Muscle layer of duodenum (tissue), 2 donors: ENCODE measurements at regions not wholly inside any gene's neighbourhood (a gene's known extent, or its start where the extent isn't known, plus 50 kb on each side); places are given as distances from the start of the nearest gene placed in this dataset.

ENCODE experiments used
- H3K27ac ChIP-seq: one replicate; pipeline ENCODE4 v1.7.0; 2013; ENCODE audit warnings: mild to moderate bottlenecking, low read length
- H3K27me3 ChIP-seq: one replicate; pipeline ENCODE4 v1.7.0; 2013; ENCODE audit warnings: low read depth, mild to moderate bottlenecking, control low read depth, low read length
- H3K36me3 ChIP-seq, 2 donors: one replicate each; pipeline ENCODE4 v1.7.0; 2013; ENCODE audit warnings: low read length in 2 of 2, control low read depth in 1 of 2, mild to moderate bottlenecking in 1 of 2; ENCODE audit not compliant: insufficient read depth in 2 of 2, control insufficient read depth in 1 of 2
- H3K4me1 ChIP-seq, 2 donors: one replicate each; pipeline ENCODE4 v1.7.0; 2013; ENCODE audit warnings: low read length in 2 of 2, mild to moderate bottlenecking in 2 of 2, control low read depth in 1 of 2, moderate library complexity in 1 of 2; ENCODE audit not compliant: insufficient read depth in 2 of 2, control insufficient read depth in 1 of 2
- H3K4me3 ChIP-seq, 2 donors: one replicate each; pipeline ENCODE4 v1.7.0; 2013; ENCODE audit warnings: low read length in 2 of 2, low read depth in 1 of 2, mild to moderate bottlenecking in 1 of 2
- H3K9me3 ChIP-seq, 2 donors: one replicate each; pipeline ENCODE4 v1.7.0; 2013; ENCODE audit warnings: low read length in 2 of 2, control low read depth in 1 of 2, mild to moderate bottlenecking in 1 of 2; ENCODE audit not compliant: control insufficient read depth in 1 of 2
- donor health status: healthy.

- H3K4me1 ChIP-seq, result no peaks in the 10 kb centered on the region
- no peak overlapping the region for H3K27ac ChIP-seq
- H3K27me3 ChIP-seq, result no peaks in the 10 kb centered on the region
- H3K36me3 ChIP-seq, result no peaks in the 10 kb centered on the region
- no peaks in the 10 kb centered on the region for H3K9me3 ChIP-seq
- no peak overlapping the region for H3K4me3 ChIP-seq
Measured at GRCh38 chr2:118479020-118479419, 368.4 kb downstream of the EN1 start.

- no peaks in the 10 kb centered on the region for H3K36me3 ChIP-seq
- no peaks in the 10 kb centered on the region for H3K9me3 ChIP-seq
- H3K4me3 ChIP-seq, result no peak overlapping the region
- H3K27me3 ChIP-seq, result no peaks in the 10 kb centered on the region
- H3K4me1 ChIP-seq, result no peaks in the 10 kb centered on the region
- H3K27ac ChIP-seq, result no peak overlapping the region
Measured at GRCh38 chr2:118477111-118477862, 370.2 kb downstream of the EN1 start.

DNA sequence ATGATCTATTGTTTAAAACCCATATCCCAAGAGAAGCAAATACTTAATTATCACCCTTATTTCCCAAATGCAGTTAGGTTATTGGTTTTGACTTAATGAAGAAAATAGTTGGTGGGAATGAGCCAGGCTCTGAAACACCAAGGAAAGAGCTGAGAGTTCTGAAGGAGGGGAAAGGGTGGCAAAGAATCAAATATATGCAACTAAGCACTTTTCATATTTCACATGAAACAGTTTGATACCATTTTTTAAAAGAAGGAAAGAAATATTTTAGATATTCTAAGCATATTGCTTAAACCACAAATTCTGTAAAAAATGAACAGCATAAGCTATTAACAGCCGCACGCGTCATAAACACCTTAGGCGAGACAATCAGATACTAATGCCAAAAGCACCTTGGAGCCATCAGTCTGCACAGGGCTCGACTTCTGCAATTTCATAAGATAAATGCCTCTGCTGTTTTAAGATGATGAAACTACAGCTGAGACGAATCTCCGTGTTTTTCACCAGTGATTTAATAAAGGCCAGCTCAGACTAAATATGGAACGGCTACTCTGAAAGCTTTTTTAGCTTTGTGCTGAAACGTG is 371.7 kb downstream of the EN1 start:
- H3K36me3 ChIP-seq, result no peaks in the 10 kb centered on the region
- H3K9me3 ChIP-seq, result no peaks in the 10 kb centered on the region
- no peaks in the 10 kb centered on the region for H3K27me3 ChIP-seq
- no peaks in the 10 kb centered on the region for H3K4me1 ChIP-seq
- H3K27ac ChIP-seq, result no peak overlapping the region
- H3K4me3 ChIP-seq, result no peak overlapping the region

GRCh38 chr2:118474541-118474920 is 372.9 kb downstream of the EN1 start:
- Histone ChIP-seq H3K27me3 (no peaks in the 10 kb centered on the region), H3K27ac (no peak overlapping the region), H3K4me3 (no peak overlapping the region), H3K4me1 (no peaks in the 10 kb centered on the region), H3K36me3 (no peaks in the 10 kb centered on the region), H3K9me3 (no peaks in the 10 kb centered on the region)

DNA sequence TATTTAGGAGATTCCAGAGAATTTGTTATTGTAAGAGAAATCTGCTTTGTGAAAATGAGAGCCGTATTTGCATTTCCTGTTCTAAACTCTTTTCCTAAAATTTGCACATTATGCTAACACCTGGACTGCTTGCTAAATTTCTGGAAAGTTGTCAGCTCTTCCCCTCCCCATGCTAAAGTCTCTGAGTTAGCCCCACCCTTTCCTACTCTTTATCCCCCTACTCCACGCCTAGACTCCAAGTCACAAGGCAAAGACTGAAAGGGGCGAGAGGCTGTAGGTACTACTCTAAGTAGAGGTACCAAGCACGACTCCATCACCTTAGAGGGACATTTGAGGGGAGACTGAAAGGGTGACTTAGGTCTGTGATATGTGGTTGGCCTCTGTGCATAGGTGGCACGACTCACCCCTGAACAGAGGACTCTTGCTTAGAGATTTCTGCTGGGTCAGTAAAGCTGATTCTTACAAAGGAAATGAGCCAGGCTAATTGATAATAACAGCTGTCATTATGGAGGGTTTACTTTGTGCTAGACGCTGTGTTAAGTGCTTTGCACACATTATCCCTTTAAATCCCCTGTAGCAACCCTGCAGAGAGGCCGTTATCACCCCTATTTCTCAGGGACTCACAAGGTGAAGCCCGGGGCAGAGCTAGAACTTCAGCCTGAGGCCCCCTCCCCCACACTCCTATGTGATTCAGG is 373.5 kb downstream of the EN1 start:
- H3K4me1 ChIP-seq, result no peaks in the 10 kb centered on the region
- H3K4me3 ChIP-seq, result no peak overlapping the region
- H3K27ac ChIP-seq, result no peak overlapping the region
- H3K27me3 ChIP-seq, result no peaks in the 10 kb centered on the region
- no peaks in the 10 kb centered on the region for H3K36me3 ChIP-seq
- no peaks in the 10 kb centered on the region for H3K9me3 ChIP-seq

- no peak overlapping the region for H3K27ac ChIP-seq
- no peaks in the 10 kb centered on the region for H3K9me3 ChIP-seq
- no peaks in the 10 kb centered on the region for H3K4me1 ChIP-seq
- H3K36me3 ChIP-seq, result no peaks in the 10 kb centered on the region
- H3K27me3 ChIP-seq, result no peaks in the 10 kb centered on the region
- no peak overlapping the region for H3K4me3 ChIP-seq
Measured at GRCh38 chr2:118473241-118473640, 374.2 kb downstream of the EN1 start.

DNA sequence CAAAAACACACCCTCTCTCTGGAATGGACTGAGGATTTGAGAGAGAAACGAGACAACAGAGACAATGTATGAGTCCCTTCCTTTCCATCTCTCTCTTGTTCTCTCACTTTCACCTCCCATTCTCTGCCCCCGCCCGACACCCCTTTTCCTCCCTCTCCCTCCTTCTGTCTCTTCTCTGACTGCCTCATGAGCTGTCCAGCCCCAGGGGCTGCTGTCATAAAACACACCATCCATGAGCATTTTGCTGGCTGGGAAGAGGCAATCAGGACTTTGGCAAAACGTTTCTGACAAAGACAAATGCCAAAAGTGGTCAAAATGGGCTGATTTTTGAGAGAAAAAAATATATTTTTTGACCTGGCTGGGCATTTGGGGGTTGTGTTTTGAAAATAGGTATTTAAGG is 377.2 kb downstream of the EN1 start:
- no peaks in the 10 kb centered on the region for H3K4me1 ChIP-seq
- H3K27me3 ChIP-seq, result no peaks in the 10 kb centered on the region
- no peak overlapping the region for H3K27ac ChIP-seq
- H3K4me3 ChIP-seq, result no peak overlapping the region
- no peaks in the 10 kb centered on the region for H3K9me3 ChIP-seq
- no peaks in the 10 kb centered on the region for H3K36me3 ChIP-seq

GRCh38 chr2:118469103-118469502 is 378.3 kb downstream of the EN1 start:
- no peak overlapping the region for H3K4me3 ChIP-seq
- H3K36me3 ChIP-seq, result no peaks in the 10 kb centered on the region
- H3K9me3 ChIP-seq, result no peaks in the 10 kb centered on the region
- no peaks in the 10 kb centered on the region for H3K4me1 ChIP-seq
- no peaks in the 10 kb centered on the region for H3K27me3 ChIP-seq
- no peak overlapping the region for H3K27ac ChIP-seq

DNA sequence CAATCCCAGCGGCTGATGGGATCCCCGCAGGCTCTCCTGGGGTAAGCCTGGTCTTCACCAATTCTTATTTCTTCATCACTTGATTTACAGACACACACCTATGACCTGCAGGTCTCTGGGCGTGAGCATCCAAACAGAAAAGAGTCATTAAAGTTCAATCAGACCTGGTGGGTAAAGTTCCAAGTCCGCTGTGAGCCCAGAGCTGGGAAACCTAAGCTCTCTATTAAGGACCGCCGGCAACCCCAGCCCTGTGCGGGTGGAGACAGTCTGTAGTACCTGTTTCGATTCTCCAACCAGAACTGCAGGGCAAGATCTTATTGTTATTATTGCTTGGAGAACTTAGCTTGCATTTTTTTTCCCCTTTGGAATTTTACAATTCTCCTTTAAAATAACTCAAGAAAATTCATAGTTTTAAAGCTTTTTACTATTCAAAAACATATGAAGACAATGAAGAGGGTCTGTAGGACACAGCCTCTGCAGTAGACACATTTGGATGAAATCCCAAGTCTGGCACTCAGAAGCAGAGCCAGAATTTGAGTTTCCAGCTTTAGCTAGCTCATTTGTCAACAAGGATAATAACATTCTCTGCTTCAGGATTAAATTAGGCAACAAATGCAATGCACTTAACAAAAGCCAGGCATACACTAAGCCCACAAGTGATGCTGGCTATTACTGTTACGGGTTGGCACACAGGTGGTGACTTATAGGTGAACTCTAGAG is 376.4 kb downstream of the INSIG2 start:
- no peaks in the 10 kb centered on the region for H3K9me3 ChIP-seq
- no peaks in the 10 kb centered on the region for H3K4me1 ChIP-seq
- no peaks in the 10 kb centered on the region for H3K27me3 ChIP-seq
- no peak overlapping the region for H3K27ac ChIP-seq
- no peaks in the 10 kb centered on the region for H3K36me3 ChIP-seq
- no peak overlapping the region for H3K4me3 ChIP-seq

DNA sequence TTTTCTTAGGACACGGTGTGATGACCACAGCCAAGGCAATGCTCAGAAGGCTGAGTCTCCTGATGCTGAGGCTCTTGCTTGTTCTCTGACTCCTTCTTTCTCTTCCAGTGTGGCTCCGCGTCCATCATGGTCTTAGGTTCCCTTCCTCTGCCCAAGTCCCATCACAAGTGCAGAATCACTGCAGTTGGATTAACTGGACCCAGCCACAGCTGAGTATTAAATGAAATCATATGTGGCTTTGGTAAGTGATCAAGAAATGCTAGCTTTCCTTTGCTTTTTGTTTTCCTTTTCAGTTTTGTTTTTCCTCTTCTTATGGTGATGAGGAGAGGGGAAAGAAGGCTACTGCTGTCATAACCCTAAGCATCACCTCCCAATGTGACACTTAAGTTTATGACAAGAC is 375.8 kb downstream of the INSIG2 start:
- H3K9me3 ChIP-seq, result no peaks in the 10 kb centered on the region
- H3K27ac ChIP-seq, result no peak overlapping the region
- no peak overlapping the region for H3K4me3 ChIP-seq
- no peaks in the 10 kb centered on the region for H3K36me3 ChIP-seq
- H3K4me1 ChIP-seq, result no peaks in the 10 kb centered on the region
- no peaks in the 10 kb centered on the region for H3K27me3 ChIP-seq

DNA sequence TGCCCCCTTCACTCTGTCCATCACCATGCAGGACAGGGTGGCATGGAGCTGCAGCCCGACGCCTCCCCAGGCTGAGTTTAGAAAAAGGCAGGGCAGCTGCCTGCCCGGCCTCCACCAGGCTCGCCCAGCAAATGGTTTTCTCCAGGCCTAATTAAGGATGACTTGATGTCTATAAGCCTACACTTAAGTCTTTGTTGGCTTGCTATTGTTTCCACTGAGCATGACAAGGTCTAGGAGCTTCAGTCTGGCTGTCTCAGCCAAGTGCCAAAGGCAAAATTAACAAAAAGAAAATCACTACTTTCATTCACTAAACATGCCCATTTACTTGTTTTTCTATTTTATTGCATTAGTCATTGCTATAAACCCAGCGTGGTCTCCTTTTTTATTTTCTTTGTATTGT is 372.2 kb downstream of the INSIG2 start:
- H3K27ac ChIP-seq, result no peak overlapping the region
- H3K4me1 ChIP-seq, result no peaks in the 10 kb centered on the region
- no peaks in the 10 kb centered on the region for H3K36me3 ChIP-seq
- no peak overlapping the region for H3K4me3 ChIP-seq
- H3K27me3 ChIP-seq, result no peaks in the 10 kb centered on the region
- no peaks in the 10 kb centered on the region for H3K9me3 ChIP-seq
